ENCODE measurements at regions not wholly inside any gene's neighbourhood (a gene's known extent, or its start where the extent isn't known, plus 50 kb on each side); places are given as distances from the start of the nearest gene placed in this dataset.
A peak's percentile ranks its signal among the peaks of the same experiment; 100 is the strongest.

- DNase-seq (ENCODE audit: low read depth): no peak
- H3K4me3 ChIP-seq (ENCODE audit: control insufficient read depth, low read depth, low read length): no peak overlapping the region
- no peak for TF ChIP-seq CTCF (IDR thresholded peaks at IDR 0.05; ENCODE audit: control insufficient read depth, insufficient read depth, low read depth, low read length, missing control alignments)
These were observed 112.3 kb downstream of the SLC25A47 start for GRCh38 chr14:100435459-100435858.

- H3K4me3 ChIP-seq (ENCODE audit: control insufficient read depth, low read depth, low read length): no peak overlapping the region
- no peak for TF ChIP-seq CTCF (IDR thresholded peaks at IDR 0.05; ENCODE audit: control insufficient read depth, insufficient read depth, low read depth, low read length, missing control alignments)
- DNase-seq (ENCODE audit: low read depth): no peak
These were observed 113.7 kb downstream of the SLC25A47 start for GRCh38 chr14:100436745-100437406.

- DNase-seq (ENCODE audit: low read depth): no peak
- H3K4me3 ChIP-seq (ENCODE audit: control insufficient read depth, low read depth, low read length): no peak overlapping the region
- TF ChIP-seq CTCF (IDR thresholded peaks at IDR 0.05; ENCODE audit: control insufficient read depth, insufficient read depth, low read depth, low read length, missing control alignments): no peak
These were observed 115.1 kb downstream of the SLC25A47 start for GRCh38 chr14:100438271-100438670.

GRCh38 chr14:100438678-100439592 lies 115.8 kb downstream of the SLC25A47 start:
- no peak for TF ChIP-seq CTCF (IDR thresholded peaks at IDR 0.05; ENCODE audit: control insufficient read depth, insufficient read depth, low read depth, low read length, missing control alignments)
- peak; percentile 46 for DNase-seq (ENCODE audit: low read depth)
- no peak overlapping the region for H3K4me3 ChIP-seq (ENCODE audit: control insufficient read depth, low read depth, low read length)

- no peak for DNase-seq (ENCODE audit: low read depth)
- no peak for TF ChIP-seq CTCF (IDR thresholded peaks at IDR 0.05; ENCODE audit: control insufficient read depth, insufficient read depth, low read depth, low read length, missing control alignments)
- H3K4me3 ChIP-seq (ENCODE audit: control insufficient read depth, low read depth, low read length): no peak overlapping the region
These were observed 116.6 kb downstream of the SLC25A47 start for GRCh38 chr14:100439781-100440180.

GRCh38 chr14:100440207-100440631 lies 117.1 kb downstream of the SLC25A47 start:
- no peak overlapping the region for H3K4me3 ChIP-seq (ENCODE audit: control insufficient read depth, low read depth, low read length)
- no peak for DNase-seq (ENCODE audit: low read depth)
- TF ChIP-seq CTCF (IDR thresholded peaks at IDR 0.05; ENCODE audit: control insufficient read depth, insufficient read depth, low read depth, low read length, missing control alignments): peak; percentile 83

Data from AG09309 (cell line).